GM12892 (cell line): ENCODE measurements at regions not wholly inside any gene's neighbourhood (a gene's known extent, or its start where the extent isn't known, plus 50 kb on each side); places are given as distances from the start of the nearest gene placed in this dataset.

ENCODE experiments used
- DNase-seq: peaks from one replicate; pipeline ENCODE4 v3.0.0; 2011; ENCODE audit not compliant: insufficient read length
- FAIRE-seq: peaks from 2 replicates; lab custom pipeline; 2011; peaks lifted over from hg19 to GRCh38; lab: Jason Lieb, UNC
- POLR2A ChIP-seq: IDR thresholded peaks from 2 replicates; pipeline ENCODE4 v1.6.1; 2011; ENCODE audit warnings: low read depth, low read length, control low read depth
- POLR2AphosphoS5 ChIP-seq: IDR thresholded peaks from 2 replicates; pipeline ENCODE4 v1.6.1; 2011; ENCODE audit warnings: low read depth, low read length, control low read depth
- TAF1 ChIP-seq: IDR thresholded peaks from 2 replicates; pipeline ENCODE4 v1.6.1; 2011; ENCODE audit warnings: low read depth, mild to moderate bottlenecking, control low read depth, low read length, borderline replicate concordance

DNA sequence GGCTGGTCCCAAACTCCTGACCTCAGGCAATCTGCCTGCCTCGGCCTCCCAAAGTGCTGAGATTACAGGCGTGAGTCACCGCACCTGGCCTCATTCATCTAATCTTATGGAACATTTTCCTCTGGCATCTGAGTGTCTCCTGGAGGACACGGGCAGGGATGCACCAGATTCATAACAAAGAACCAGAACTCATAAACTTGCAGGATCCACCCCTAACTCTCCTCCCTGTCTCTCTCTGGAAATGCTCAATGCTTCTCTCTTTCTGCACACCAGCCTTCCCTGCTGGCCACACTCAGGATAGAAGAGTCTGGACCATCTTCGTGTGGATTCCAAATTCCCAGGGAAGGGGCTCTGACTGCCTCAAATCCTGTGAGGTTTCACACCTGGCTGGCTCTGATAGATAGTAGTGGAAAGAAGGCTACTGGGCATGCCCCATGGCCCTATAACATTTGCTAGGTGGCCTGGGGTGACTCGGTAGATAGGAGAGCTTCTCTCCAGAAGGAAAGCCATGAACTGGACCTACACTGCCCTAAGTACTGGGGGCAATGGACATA is 483.2 kb upstream of the GYPC start:
- DNase-seq, result no peak
- FAIRE-seq, result no peak
- TF ChIP-seq POLR2A (no peak), TAF1 (no peak), POLR2AphosphoS5 (no peak)

DNA sequence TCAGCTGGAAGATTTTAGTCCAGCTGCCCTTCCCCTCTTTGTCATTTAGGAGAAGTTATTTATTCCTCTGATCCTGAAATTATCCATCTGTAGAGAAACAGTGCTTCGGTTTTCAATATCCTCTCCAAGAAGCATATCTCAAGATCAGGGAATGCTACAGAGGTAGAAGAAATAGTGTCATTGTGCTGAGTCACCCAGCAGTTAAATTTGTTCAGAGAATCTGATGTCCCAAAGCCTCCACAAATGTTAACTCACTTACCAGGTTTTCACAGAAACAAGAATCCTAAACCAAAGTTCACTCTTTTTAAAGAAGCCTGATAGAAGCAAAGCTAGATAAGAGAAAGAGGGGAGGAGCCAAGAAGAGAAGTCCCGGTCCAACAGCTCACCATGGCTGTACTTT is 480.7 kb upstream of the GYPC start:
- no peak for DNase-seq
- TF ChIP-seq TAF1 (no peak), POLR2AphosphoS5 (no peak), POLR2A (no peak)
- FAIRE-seq, result no peak

DNA sequence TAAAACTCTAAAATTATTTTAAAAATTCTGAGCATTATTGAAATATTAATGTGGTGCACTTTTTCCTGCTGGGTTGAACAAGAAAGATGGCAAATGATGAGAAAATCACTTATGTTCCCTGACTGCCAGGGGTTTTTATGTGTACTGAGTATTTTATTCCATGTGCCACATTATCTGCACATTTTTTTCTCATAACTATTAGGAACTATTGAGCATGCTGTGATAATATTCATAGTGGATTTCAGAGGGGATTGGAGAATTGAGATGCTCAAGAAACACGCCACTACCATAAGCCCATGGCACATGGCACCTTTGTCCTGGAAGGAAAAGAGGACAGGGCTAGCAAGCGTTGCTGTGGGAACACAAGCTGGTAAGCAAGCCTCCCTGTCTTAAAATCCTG is 478.5 kb upstream of the GYPC start:
- FAIRE-seq, result no peak
- TF ChIP-seq TAF1, result no peak
- no peak for TF ChIP-seq POLR2AphosphoS5
- no peak for TF ChIP-seq POLR2A
- DNase-seq, result no peak

DNA sequence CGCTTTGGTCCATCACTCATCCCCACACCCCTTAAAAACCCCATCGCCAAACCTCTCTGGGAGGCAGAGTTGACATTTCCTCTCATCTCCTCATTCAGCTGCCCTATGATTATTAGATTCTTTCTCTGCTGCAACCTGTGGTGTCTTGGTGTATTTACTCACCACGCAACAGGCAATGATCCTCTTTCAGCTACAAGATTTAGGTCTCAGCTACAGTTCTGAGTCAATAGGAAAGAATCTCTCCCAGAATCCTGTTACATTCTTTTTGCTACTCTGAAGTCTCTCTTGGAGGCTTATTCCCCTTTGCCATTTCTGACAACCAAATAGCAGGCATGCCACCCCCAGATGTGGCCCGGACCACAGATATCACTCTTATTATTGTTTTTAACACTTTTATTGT is 468.3 kb upstream of the GYPC start:
- TF ChIP-seq POLR2AphosphoS5, result no peak
- no peak for TF ChIP-seq POLR2A
- TF ChIP-seq TAF1, result no peak
- FAIRE-seq (no peak), DNase-seq (no peak)

DNA sequence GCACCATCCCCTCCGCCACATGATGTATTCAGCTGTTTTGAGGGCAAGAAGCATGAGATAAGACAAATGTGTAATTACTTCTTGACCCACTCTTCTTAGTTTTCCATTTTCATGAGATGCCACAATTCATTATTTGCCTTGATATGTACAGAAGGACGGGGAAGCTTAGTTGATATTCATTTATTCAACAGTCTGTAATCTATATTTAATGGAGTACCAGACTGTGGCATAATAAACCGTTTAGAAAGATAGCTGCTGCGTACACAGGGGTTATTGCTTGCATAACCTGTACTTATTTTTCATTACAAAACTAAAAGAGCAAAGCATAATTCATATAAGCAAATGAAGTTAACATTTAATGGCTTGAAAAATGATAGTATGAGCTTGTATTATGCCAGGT is 466.4 kb upstream of the GYPC start:
- TF ChIP-seq POLR2A (no peak), POLR2AphosphoS5 (no peak), TAF1 (no peak)
- no peak for FAIRE-seq
- DNase-seq, result no peak

DNA sequence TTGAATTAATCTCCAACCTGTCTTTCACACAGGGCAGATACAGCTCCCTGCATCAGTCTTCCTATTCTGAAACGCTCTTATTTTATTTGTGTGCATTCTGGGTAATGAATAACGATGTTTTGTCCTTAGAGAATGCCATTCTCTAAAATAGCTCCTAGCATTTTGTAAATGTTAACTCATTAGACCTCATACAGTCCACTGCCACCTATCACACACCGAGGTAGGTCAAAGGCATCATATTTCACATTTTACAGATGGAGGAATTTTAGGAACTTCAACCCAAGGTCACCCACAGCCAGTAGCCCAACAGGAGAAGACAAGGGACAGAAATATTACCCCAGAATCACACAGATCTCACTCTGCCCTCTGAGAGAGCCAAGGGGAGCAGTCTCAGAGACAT is 455.4 kb upstream of the GYPC start:
- FAIRE-seq, result no peak
- TF ChIP-seq TAF1 (no peak), POLR2A (no peak), POLR2AphosphoS5 (no peak)
- no peak for DNase-seq

DNA sequence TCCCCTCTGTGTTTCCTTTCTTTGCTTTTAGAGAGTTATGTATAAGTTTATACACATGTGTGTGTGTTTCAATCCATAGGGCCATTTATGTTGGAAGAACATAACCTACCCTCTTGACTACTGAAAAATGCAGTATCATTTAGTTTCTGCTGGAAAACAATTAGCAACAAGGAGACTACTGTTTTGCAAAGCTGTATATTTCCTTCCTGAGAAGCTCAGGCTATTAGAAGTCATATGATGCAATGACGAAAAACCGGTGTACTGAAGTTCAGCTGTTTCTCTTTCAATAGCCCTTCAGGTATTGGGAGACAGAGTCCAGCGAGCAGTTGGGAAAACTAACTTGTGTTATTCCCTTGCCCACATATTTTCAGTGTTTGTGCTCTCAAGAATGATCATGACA is 447.7 kb upstream of the GYPC start:
- FAIRE-seq, result no peak
- no peak for DNase-seq
- TF ChIP-seq POLR2AphosphoS5 (no peak), POLR2A (no peak), TAF1 (no peak)

DNA sequence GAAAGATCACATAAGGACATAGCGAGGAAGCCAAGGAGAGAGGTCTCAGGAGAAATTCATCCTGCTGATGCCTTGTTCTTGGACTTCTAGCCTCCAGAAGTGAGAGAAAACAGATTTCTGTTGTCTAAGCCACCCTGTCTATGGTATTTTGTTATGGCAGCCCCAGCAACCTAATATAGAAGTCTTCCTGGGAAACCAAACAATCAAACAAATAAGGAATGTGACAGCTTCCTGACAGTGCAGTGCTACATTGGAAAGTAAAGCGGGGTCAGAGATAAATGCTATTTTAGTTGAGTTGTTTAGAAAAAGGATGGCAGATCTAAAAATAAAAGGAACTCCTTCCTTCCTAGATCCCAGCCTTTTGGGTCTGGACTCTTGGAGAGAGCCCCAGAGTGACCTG is 443.2 kb upstream of the GYPC start:
- FAIRE-seq, result no peak
- no peak for TF ChIP-seq POLR2A
- no peak for TF ChIP-seq TAF1
- TF ChIP-seq POLR2AphosphoS5, result no peak
- DNase-seq, result no peak

DNA sequence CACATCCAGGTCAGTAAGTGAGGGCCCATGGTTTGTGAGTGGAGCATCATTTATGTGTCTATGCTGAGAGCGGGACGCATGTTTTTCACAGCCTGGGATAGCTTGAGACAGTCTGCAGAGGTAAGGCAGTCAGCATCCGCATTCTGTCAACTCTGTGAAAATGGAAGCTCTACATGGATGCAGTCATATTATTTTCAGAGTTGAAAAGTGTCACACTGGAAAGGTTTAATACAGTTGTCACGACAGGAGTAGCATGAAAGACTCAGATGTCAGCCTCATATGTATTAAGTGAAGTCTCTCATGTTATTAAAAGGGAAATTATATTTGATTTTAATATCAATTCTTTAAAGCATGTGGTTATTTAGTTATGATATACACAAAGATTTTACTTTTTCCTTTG is 436.9 kb upstream of the GYPC start:
- FAIRE-seq, result no peak
- no peak for DNase-seq
- TF ChIP-seq POLR2AphosphoS5 (no peak), POLR2A (no peak), TAF1 (no peak)

DNA sequence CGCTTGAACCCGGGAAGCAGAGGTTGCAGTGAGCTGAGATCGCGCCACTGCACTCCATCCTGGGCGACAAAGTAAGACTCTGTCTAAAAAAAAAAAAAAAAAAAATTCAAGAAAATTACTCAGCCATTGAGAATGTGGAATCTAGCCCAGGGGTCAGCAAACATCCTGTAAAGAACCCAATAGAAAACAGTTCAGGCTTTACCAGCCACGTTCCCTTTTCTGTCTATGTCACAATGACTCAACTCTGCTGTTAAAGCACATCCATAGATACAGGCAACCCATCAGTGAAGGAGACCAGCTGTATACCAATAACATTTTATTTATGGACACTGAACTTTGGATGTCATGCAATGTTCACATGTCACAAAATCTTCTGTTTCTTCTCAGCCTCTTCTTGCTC is 435.6 kb upstream of the GYPC start:
- no peak for FAIRE-seq
- TF ChIP-seq POLR2AphosphoS5, result no peak
- TF ChIP-seq TAF1, result no peak
- TF ChIP-seq POLR2A, result no peak
- DNase-seq, result no peak

DNA sequence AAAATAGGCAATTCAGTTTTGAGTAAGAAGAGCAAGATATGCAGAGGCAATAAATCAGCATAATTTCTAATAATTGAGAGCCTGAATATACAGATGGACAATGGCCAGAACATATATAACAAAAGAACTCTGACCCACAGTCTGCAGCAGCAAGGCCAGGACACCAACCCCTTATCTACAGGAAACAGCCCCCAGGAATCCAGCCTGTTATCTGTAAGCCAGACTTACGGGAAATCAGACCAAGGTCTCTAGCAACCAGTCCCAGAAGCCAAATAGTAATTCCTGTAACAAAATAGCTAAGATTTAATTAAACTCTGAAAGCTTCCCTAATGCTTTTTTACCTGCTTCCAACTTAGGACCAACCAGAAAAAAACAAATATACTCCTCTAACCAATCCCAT is 434.5 kb upstream of the GYPC start:
- DNase-seq, result no peak
- FAIRE-seq, result no peak
- TF ChIP-seq POLR2A, result no peak
- no peak for TF ChIP-seq POLR2AphosphoS5
- TF ChIP-seq TAF1, result no peak

DNA sequence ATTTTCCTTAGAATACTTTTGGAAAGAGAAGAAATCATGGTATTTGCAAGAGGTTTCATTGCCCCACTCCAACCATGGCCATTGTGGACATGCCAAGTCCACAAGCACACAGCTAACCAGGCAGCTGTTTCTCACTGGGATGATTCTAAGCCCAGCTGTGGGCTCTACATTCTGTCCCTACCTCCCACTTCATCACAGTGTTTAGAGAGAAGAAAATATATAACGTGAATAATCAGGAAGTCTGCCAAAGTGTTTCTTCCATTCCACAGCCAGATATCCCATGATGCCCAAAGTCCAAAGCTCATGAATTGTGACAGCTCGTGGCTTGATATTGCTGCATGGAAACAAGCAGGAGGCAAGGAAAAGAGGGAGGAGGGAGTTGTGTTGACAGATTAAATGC is 433.7 kb upstream of the GYPC start:
- FAIRE-seq, result no peak
- no peak for DNase-seq
- TF ChIP-seq TAF1, result no peak
- TF ChIP-seq POLR2A, result no peak
- no peak for TF ChIP-seq POLR2AphosphoS5

DNA sequence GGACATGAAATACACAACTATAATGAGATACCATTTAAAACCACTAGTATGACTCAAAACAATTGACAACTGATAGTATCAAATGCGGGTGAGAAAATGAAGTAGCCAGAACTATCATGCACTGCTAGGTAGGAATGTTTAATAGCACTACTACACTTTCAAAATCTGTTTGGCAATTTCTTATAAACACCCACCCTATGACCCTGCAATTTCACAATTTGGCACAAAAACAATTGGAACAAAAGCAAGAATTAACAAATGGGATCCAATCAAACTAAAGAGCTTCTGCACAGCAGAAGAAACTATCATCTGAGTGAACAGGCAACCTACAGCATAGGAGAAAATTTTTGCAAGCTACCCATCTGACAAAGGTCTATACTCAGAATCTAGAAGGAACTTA is 431.2 kb upstream of the GYPC start:
- no peak for DNase-seq
- TF ChIP-seq POLR2AphosphoS5 (no peak), TAF1 (no peak)
- no peak for FAIRE-seq

DNA sequence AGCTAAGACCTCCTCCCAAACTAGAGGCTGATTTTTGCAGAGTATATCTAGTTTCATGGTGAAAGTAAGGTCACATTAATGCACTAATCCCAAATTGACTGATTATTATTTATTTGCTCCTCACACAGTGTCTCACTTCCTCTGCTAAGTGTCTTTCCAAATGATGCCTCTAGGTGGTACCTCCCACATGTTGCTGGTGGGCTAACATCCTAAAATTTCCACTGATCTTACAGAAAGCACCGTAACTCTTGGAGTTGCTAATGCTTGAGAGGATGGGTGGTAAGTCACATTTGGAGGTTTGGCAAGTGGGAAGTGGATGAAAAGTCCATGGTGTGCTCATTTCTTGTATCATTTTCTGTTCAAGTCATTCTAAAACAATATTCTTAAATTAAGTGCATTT is 428.7 kb upstream of the GYPC start:
- DNase-seq, result no peak
- TF ChIP-seq POLR2AphosphoS5, result no peak
- no peak for TF ChIP-seq TAF1
- no peak for TF ChIP-seq POLR2A
- FAIRE-seq, result no peak

DNA sequence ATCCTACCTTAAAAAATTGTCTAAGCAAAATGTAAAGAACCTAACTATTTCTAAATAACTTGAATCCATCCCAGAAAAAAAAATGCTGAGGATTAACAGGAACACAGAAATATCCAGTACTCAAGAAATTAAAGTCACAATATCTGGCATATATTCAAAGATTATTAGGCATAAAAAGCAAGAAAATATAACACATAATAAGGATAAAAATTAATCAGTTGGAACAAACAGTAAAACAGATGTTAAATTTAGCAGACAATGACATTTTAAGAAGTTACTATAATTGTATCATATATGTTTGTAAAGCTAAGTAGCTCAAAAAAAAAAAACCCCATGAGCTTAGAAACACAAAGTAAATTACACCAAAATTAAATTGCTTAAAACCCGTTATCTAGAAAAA is 427.4 kb upstream of the GYPC start:
- DNase-seq (no peak), FAIRE-seq (no peak)
- TF ChIP-seq POLR2AphosphoS5, result no peak
- TF ChIP-seq TAF1, result no peak
